DND-41 (cell line): ENCODE measurements at regions not wholly inside any gene's neighbourhood (a gene's known extent, or its start where the extent isn't known, plus 50 kb on each side); places are given as distances from the start of the nearest gene placed in this dataset.

Source experiments
- EZH2 ChIP-seq: IDR thresholded peaks from 3 replicates; pipeline ENCODE4 v1.6.1; 2012; ENCODE audit warnings: borderline replicate concordance, low read depth, mild to moderate bottlenecking, moderate library complexity, low read length, inconsistent platforms; ENCODE audit not compliant: severe bottlenecking
- TF ChIP-seq, protein P1 (sequence below): IDR thresholded peaks from 2 replicates; pipeline ENCODE4 v1.5.1; 2012; ENCODE audit warnings: borderline replicate concordance, low read length, moderate library complexity, mild to moderate bottlenecking; ENCODE audit not compliant: poor library complexity, severe bottlenecking; ENCODE audit errors: extremely low read depth

DNA sequence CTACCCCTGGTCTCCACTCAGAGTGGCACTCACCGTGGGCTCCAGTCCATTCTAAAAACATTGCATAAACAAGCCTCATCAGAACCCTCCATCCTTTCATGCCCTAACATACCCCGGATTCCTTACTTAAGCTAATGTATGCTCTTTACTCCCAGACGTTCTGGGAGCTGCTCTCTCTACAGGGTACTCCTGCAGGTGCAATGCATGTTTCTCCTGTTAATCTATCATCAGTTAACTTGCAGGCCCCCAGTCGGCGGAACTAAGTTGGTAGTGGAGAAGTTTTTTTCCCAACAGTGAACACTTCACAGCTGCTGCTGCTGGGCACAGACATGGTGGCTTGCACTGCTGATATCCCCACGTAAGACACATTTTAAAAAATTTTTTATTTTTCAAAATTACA is 161.6 kb upstream of the FAT1 start:
- TF ChIP-seq, protein P1, sequence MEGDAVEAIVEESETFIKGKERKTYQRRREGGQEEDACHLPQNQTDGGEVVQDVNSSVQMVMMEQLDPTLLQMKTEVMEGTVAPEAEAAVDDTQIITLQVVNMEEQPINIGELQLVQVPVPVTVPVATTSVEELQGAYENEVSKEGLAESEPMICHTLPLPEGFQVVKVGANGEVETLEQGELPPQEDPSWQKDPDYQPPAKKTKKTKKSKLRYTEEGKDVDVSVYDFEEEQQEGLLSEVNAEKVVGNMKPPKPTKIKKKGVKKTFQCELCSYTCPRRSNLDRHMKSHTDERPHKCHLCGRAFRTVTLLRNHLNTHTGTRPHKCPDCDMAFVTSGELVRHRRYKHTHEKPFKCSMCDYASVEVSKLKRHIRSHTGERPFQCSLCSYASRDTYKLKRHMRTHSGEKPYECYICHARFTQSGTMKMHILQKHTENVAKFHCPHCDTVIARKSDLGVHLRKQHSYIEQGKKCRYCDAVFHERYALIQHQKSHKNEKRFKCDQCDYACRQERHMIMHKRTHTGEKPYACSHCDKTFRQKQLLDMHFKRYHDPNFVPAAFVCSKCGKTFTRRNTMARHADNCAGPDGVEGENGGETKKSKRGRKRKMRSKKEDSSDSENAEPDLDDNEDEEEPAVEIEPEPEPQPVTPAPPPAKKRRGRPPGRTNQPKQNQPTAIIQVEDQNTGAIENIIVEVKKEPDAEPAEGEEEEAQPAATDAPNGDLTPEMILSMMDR: no peak
- no peak for TF ChIP-seq EZH2
